Stomach (tissue), 4 donors: ENCODE measurements at regions not wholly inside any gene's neighbourhood (a gene's known extent, or its start where the extent isn't known, plus 50 kb on each side); places are given as distances from the start of the nearest gene placed in this dataset.

Experiments
- CTCF ChIP-seq, 7 experiments: fragments of 450-650 bp in 4 of 7; fragments of 200-600 bp in 3 of 7; sonication (generic) in 3 of 7; IDR thresholded peaks; one replicate each; pipeline ENCODE4 v1.5.1; 2016 to 2019; ENCODE audit warnings: antibody characterized with exemption in 7 of 7, control low read depth in 2 of 7, mild to moderate bottlenecking in 1 of 7
- POLR2A ChIP-seq, 4 donors: fragments of 450-650 bp; IDR thresholded peaks; one replicate each; pipeline ENCODE4 v1.6.1; 2016; ENCODE audit warnings: antibody characterized with exemption in 4 of 4, control low read depth in 2 of 4, mild to moderate bottlenecking in 1 of 4, moderate library complexity in 1 of 4

- TF ChIP-seq CTCF (IDR thresholded peaks at IDR 0.05) (no peak), POLR2A (IDR thresholded peaks at IDR 0.05) (no peak)
Measured at GRCh38 chr12:115101520-115101919, 417.5 kb upstream of the TBX3 start.
